ENCODE measurements at regions not wholly inside any gene's neighbourhood (a gene's known extent, or its start where the extent isn't known, plus 50 kb on each side); places are given as distances from the start of the nearest gene placed in this dataset.

DNA sequence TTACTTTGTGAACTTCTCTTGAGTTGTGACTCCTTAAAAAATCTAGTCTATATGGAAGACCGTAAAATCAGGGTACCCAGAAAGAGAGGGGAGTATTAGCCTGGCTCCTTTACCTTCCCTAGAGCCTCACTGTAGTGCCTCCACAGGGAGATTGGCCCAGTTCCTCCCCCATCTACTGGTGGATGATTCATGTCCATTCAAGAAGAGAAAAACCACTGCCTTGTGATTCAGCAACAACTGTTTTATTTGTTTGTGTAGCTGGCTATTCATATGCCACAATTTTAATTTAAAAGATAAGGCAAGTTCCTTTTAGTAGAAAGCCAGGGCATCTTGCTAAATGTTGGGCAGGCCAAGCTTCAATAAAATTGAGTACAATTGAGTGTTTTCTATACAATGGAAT is 221.8 kb upstream of the KCNIP4 start:
- TF ChIP-seq POLR2A (IDR thresholded peaks at IDR 0.05) (no peak), CTCF (IDR thresholded peaks at IDR 0.05) (no peak)

All from heart left ventricle (tissue), 13 donors.